Esophagus muscularis mucosa (tissue), 3 donors: ENCODE measurements at regions not wholly inside any gene's neighbourhood (a gene's known extent, or its start where the extent isn't known, plus 50 kb on each side); places are given as distances from the start of the nearest gene placed in this dataset.

Experiments used
- EP300 ChIP-seq: sonication (generic); formaldehyde crosslinking; IDR thresholded peaks from one replicate; pipeline ENCODE4 v1.6.1; 2017; ENCODE audit warnings: antibody characterized with exemption
- POLR2AphosphoS5 ChIP-seq, 2 donors: sonication (generic); formaldehyde crosslinking; IDR thresholded peaks; one replicate each; pipeline ENCODE4 v1.6.1; 2017; ENCODE audit warnings: antibody characterized with exemption in 2 of 2

DNA sequence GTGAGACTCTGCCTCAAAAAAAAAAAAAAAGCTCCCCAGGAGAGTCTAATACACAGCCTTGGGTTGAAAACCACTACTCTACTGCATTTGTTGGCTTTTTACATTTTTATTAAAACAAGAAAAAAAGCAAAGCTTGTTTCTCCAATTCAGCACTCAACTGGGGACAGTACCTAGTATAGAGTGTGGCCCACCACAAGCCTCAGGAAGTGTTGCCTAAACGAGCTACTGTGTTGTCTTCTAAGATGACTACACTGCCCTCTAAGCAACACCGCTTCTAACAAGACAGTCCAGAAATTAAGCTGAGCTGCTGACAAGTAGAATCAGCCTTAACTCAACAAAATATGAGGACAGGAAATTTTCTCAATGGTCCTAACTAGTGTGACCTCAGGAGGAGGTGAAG is 522.2 kb downstream of the FGF9 start:
- TF ChIP-seq POLR2AphosphoS5 (IDR thresholded peaks at IDR 0.05) (no peak), EP300 (no peak)
